Astrocyte (in vitro differentiated cells and primary cell): ENCODE measurements at regions not wholly inside any gene's neighbourhood (a gene's known extent, or its start where the extent isn't known, plus 50 kb on each side); places are given as distances from the start of the nearest gene placed in this dataset.
"Not testable (repeated sequence)": the region's sequence is repeated elsewhere in the genome, so short reads cannot be mapped to it uniquely, and the experiment has no call there.

Experiments
- DNase-seq: peaks from one replicate; pipeline ENCODE4 v3.0.0-alpha.2; 2010; ENCODE audit warnings: low read depth
- FAIRE-seq: peaks from 2 replicates; lab custom pipeline; 2011; peaks lifted over from hg19 to GRCh38; lab: Jason Lieb, UNC
- H2AFZ ChIP-seq: 2 replicates; pipeline ENCODE4 v1.6.0; 2012; ENCODE audit warnings: low read depth, low read length, inconsistent platforms
- H3K27ac ChIP-seq: 2 replicates; pipeline ENCODE4 v1.5.1; 2011; ENCODE audit warnings: low read depth, low read length, inconsistent platforms
- H3K27me3 ChIP-seq: 2 replicates; pipeline ENCODE4 v1.6.0; 2011; ENCODE audit warnings: low read length, inconsistent platforms; ENCODE audit not compliant: insufficient read depth
- H3K36me3 ChIP-seq: 2 replicates; pipeline ENCODE4 v1.5.1; 2011; ENCODE audit warnings: low read length, inconsistent platforms; ENCODE audit not compliant: insufficient read depth
- H3K4me1 ChIP-seq: 2 replicates; pipeline ENCODE4 v1.5.1; 2011; ENCODE audit warnings: low read length, inconsistent platforms; ENCODE audit not compliant: insufficient read depth
- H3K4me2 ChIP-seq: 2 replicates; pipeline ENCODE4 v1.6.0; 2012; ENCODE audit warnings: low read length, inconsistent platforms
- H3K4me3 ChIP-seq: 2 replicates; pipeline ENCODE4 v1.5.1; 2011; ENCODE audit warnings: low read depth, mild to moderate bottlenecking, low read length, inconsistent platforms; ENCODE audit not compliant: insufficient read depth
- H3K79me2 ChIP-seq: 2 replicates; pipeline ENCODE4 v1.6.0; 2012; ENCODE audit warnings: mild to moderate bottlenecking, low read length, inconsistent platforms; ENCODE audit not compliant: insufficient read depth
- H3K9ac ChIP-seq: 2 replicates; pipeline ENCODE4 v1.6.0; 2012; ENCODE audit warnings: mild to moderate bottlenecking, low read length, inconsistent platforms
- H3K9me3 ChIP-seq: 2 replicates; pipeline ENCODE4 v1.5.1; 2012; ENCODE audit warnings: low read depth, mild to moderate bottlenecking, low read length, inconsistent platforms; ENCODE audit not compliant: insufficient read depth
- H4K20me1 ChIP-seq: 2 replicates; pipeline ENCODE4 v1.6.0; 2012; ENCODE audit warnings: low read length, inconsistent platforms; ENCODE audit not compliant: insufficient read depth
- H3K27ac Mint-ChIP-seq: one replicate; pipeline ENCODE4 v1.8.0; 2021; ENCODE audit warnings: mild to moderate bottlenecking, mixed read lengths; ENCODE audit not compliant: unreplicated experiment
- H3K27me3 Mint-ChIP-seq: one replicate; pipeline ENCODE4 v1.8.0; 2021; ENCODE audit warnings: low read depth, mixed read lengths; ENCODE audit not compliant: unreplicated experiment
- H3K36me3 Mint-ChIP-seq: one replicate; pipeline ENCODE4 v1.8.0; 2021; ENCODE audit warnings: low read depth, mixed read lengths; ENCODE audit not compliant: unreplicated experiment
- H3K4me1 Mint-ChIP-seq: one replicate; pipeline ENCODE4 v1.8.0; 2021; ENCODE audit warnings: low read depth, mixed read lengths; ENCODE audit not compliant: unreplicated experiment
- H3K4me3 Mint-ChIP-seq: one replicate; pipeline ENCODE4 v1.8.0; 2021; ENCODE audit warnings: mild to moderate bottlenecking, moderate library complexity, mixed read lengths; ENCODE audit not compliant: unreplicated experiment
- H3K9me3 Mint-ChIP-seq: one replicate; pipeline ENCODE4 v1.8.0; 2021; ENCODE audit warnings: mild to moderate bottlenecking, mixed read lengths; ENCODE audit not compliant: unreplicated experiment

DNA sequence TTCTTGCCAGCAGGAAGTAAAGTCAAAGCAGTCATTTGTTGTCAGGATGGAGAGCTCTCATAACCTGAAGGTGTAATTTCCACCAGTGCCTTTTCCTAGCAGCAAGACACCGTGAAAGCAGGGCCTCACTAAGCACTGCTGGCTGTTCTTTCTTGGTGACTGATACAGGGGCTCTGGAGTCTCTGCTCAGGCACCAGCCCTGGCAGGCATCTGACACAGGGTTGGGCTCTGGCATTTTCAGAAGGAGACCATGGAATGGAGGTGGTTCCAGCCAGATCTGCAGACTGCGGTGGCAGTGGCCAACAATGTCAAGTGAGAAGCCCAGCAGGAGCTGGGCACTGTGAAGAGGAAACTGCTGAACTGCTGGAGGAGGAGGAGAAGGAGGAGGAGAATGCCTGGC is 72.2 kb downstream of the CDRT15L2 start:
- H3K79me2 ChIP-seq, H3K27ac ChIP-seq, H3K4me3 Mint-ChIP-seq, H3K4me1 ChIP-seq, H3K9ac ChIP-seq, DNase-seq, H3K9me3 Mint-ChIP-seq, H3K9me3 ChIP-seq, H3K27me3 Mint-ChIP-seq, H3K4me3 ChIP-seq, H3K4me2 ChIP-seq, H4K20me1 ChIP-seq, FAIRE-seq, H3K27ac Mint-ChIP-seq, H3K36me3 Mint-ChIP-seq, H2AFZ ChIP-seq, H3K27me3 ChIP-seq, H3K36me3 ChIP-seq: not testable (repeated sequence)
- H3K4me1 Mint-ChIP-seq, result peaks cover 15% of the 10 kb centered on the region

DNA sequence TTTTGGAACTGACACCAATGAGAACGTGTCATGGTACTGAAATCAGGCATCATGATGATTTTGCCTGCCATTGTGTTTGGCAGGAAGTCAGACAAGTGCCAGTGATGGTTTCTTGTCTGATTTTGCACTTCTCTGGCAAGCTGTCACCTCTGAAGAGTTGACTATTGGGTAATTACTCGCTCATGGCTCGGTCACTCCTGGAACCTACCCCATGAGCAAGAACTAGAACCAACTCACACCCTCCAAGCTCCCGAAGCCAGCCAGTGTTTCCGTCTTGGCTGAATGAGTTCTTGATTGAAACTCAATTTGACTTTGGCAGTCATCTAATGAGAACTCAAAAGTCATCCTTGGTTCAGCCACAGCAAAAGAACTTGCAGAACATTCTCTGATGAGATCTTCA is 73.9 kb downstream of the CDRT15L2 start:
- not testable (repeated sequence) for H3K9ac ChIP-seq, H3K36me3 Mint-ChIP-seq, H2AFZ ChIP-seq, H3K27ac ChIP-seq, H3K4me1 ChIP-seq, H3K4me3 ChIP-seq, H4K20me1 ChIP-seq, H3K27me3 ChIP-seq, H3K36me3 ChIP-seq, H3K4me2 ChIP-seq, H3K4me3 Mint-ChIP-seq, H3K9me3 ChIP-seq, H3K27me3 Mint-ChIP-seq, H3K9me3 Mint-ChIP-seq, H3K79me2 ChIP-seq, DNase-seq, FAIRE-seq
- H3K27ac Mint-ChIP-seq, result peak overlapping the region; percentile 96
- peaks cover 15% of the 10 kb centered on the region for H3K4me1 Mint-ChIP-seq

DNA sequence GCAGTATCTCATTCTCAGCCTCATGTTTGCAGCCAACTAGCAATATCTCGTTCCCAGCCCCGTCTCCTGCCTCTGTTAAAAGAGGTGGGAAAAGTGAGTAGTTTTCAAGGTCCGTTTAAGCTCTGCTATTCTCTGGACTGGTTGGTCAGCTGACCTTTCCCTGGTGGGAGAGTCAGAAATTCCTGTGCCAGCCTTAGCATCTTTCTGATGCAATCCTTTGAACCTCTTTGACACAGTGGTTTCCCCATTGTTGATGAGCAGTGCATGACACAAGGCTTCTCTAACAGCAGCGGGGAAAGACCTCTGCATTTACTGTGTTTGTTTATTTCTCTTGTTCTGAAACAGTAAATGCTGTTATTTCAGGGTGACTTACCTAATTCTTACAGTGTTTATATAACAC is 74.6 kb downstream of the CDRT15L2 start:
- not testable (repeated sequence) for H3K4me2 ChIP-seq, DNase-seq, H3K4me3 Mint-ChIP-seq, H3K36me3 ChIP-seq, H3K4me3 ChIP-seq, H3K27me3 Mint-ChIP-seq, H3K9me3 Mint-ChIP-seq, H3K79me2 ChIP-seq, H3K4me1 ChIP-seq, H3K36me3 Mint-ChIP-seq, H4K20me1 ChIP-seq, H3K27me3 ChIP-seq, H2AFZ ChIP-seq, H3K9me3 ChIP-seq, H3K9ac ChIP-seq, FAIRE-seq, H3K27ac ChIP-seq
- peak overlapping the region; percentile 96 for H3K27ac Mint-ChIP-seq
- peaks cover 14% of the 10 kb centered on the region for H3K4me1 Mint-ChIP-seq

DNA sequence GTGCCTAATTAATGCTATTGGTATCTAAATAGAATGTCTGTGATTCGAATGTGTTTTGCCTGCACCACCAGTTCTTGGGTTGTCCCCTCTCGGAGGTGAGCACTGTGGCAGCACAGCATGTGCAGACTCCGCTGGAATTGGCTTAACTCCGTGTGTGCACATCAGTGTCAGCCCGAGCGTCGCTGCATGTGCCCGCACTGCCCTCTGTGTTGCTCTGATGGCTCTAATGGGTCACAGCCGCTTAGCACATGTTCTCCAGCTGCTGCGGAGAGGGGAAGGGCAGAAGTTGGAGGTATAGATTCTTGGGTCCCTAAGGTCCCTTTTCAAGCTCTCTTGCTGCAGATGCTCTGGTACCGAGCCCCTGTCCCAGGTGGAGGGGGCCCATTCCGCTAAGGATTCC is 75.1 kb downstream of the CDRT15L2 start:
- H3K27me3 ChIP-seq, FAIRE-seq, H3K27ac ChIP-seq, H3K4me3 Mint-ChIP-seq, H4K20me1 ChIP-seq, H2AFZ ChIP-seq, H3K9ac ChIP-seq, H3K9me3 ChIP-seq, DNase-seq, H3K36me3 Mint-ChIP-seq, H3K9me3 Mint-ChIP-seq, H3K27me3 Mint-ChIP-seq, H3K36me3 ChIP-seq, H3K4me2 ChIP-seq, H3K79me2 ChIP-seq, H3K4me1 ChIP-seq, H3K4me3 ChIP-seq: not testable (repeated sequence)
- peak overlapping the region; percentile 87 for H3K27ac Mint-ChIP-seq
- peaks cover 14% of the 10 kb centered on the region for H3K4me1 Mint-ChIP-seq

DNA sequence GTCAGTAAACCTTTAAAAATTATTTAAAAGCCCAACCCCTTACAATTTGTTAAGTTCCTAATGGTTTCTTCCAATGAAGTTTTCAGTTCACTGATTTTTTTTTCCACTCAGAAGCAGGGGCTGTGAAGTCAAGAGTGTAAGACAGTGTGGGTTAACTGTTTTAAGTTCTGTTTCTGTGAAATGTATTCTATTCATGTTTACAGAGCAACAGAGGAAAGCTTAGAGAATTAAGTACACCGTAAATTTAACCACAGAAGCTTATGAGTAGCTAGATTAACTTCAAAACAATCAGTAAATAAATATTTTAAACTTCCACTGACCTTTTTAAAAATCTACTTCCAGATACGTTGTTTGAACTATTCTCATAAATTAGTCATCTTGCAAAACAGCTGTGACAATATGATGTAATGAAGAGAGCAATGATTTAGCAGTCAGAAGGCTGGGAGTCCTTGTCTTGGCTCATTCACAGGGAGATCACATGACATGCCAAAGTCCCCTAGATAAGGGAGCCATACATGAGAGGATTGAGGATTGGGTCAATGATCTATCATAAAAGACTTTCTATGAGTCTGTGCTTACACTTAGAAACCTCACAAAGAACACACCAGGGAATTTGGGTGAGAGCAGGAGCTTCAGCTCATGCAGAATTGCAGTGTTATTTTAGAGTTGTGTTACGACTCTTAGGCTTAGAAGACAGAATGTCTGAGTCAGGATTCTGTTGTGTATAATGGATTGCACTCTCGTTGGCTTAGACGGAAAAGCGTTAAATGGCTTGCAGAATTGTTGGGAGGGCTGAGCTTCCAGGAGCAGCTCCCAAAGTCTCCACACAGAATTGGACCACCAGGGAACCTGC is 85.8 kb downstream of the CDRT15L2 start:
- H3K79me2 ChIP-seq, H3K27me3 Mint-ChIP-seq, H3K4me2 ChIP-seq, H3K9ac ChIP-seq, H3K9me3 ChIP-seq, H3K4me1 ChIP-seq, H3K4me1 Mint-ChIP-seq, H3K4me3 ChIP-seq, H2AFZ ChIP-seq, H3K36me3 Mint-ChIP-seq, H3K27ac ChIP-seq, H3K4me3 Mint-ChIP-seq, H3K36me3 ChIP-seq, H3K9me3 Mint-ChIP-seq, H4K20me1 ChIP-seq, H3K27me3 ChIP-seq: not testable (repeated sequence)
- peak; percentile 13 for FAIRE-seq
- H3K27ac Mint-ChIP-seq, result peak overlapping the region; percentile 47
- peak; percentile 1 for DNase-seq

DNA sequence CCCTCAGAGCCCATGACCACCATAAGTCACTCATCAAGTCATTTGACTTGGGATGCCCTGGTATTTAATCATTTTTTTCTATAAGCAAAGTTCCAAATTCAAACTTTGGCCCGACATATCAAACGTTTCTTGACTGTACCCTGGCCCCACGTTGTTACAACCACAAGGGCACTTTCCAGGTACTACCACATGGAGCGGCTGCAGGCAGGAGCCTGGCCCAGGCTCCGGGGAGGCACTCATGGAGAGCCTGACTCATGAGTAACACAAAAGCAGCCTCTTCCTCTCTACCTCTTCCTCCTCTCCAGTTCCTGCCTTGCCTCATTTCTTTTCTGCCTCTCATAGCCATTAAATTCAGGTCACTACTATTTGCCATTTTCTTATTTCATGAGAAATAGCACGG is 87.2 kb downstream of the CDRT15L2 start:
- FAIRE-seq, H3K36me3 Mint-ChIP-seq, DNase-seq, H3K27me3 Mint-ChIP-seq, H3K4me3 ChIP-seq, H3K4me1 Mint-ChIP-seq, H3K9me3 Mint-ChIP-seq, H3K9ac ChIP-seq, H3K36me3 ChIP-seq, H3K79me2 ChIP-seq, H4K20me1 ChIP-seq, H3K4me2 ChIP-seq, H3K4me3 Mint-ChIP-seq, H3K27ac Mint-ChIP-seq, H3K9me3 ChIP-seq, H3K4me1 ChIP-seq, H3K27me3 ChIP-seq, H2AFZ ChIP-seq, H3K27ac ChIP-seq: not testable (repeated sequence)
